Neutrophil (primary cell): ENCODE measurements at regions not wholly inside any gene's neighbourhood (a gene's known extent, or its start where the extent isn't known, plus 50 kb on each side); places are given as distances from the start of the nearest gene placed in this dataset.

Source experiments
- H3K27ac ChIP-seq: fragments of 200-600 bp; sonication (generic); 2 replicates; pipeline ENCODE4 v1.5.1; 2016; ENCODE audit warnings: mild to moderate bottlenecking, moderate library complexity
- H3K27me3 ChIP-seq: fragments of 200-600 bp; sonication (generic); 2 replicates; pipeline ENCODE4 v1.6.0; 2016; ENCODE audit warnings: mild to moderate bottlenecking
- H3K36me3 ChIP-seq: fragments of 200-600 bp; sonication (generic); 2 replicates; pipeline ENCODE4 v1.5.1; 2017
- H3K4me1 ChIP-seq, 2 experiments: fragments of 200-600 bp in 1 of 2; sonication (generic) in 1 of 2; 1 replicate in 1 of 2; 2 replicates in 1 of 2; pipeline versions ENCODE4 v1.5.1 to v1.6.1; 2013 to 2016; ENCODE audit warnings: low read depth in 1 of 2, low read length in 1 of 2, mild to moderate bottlenecking in 1 of 2, moderate library complexity in 1 of 2; ENCODE audit not compliant: control insufficient read depth in 1 of 2, insufficient read depth in 1 of 2
- H3K4me3 ChIP-seq, 2 experiments: fragments of 200-600 bp in 1 of 2; sonication (generic) in 1 of 2; 1 replicate in 1 of 2; 2 replicates in 1 of 2; pipeline ENCODE4 v1.5.1; 2013 to 2016; ENCODE audit warnings: low read depth in 1 of 2, low read length in 1 of 2, mild to moderate bottlenecking in 1 of 2, moderate library complexity in 1 of 2
- H3K9me3 ChIP-seq: fragments of 200-600 bp; sonication (generic); 2 replicates; pipeline ENCODE4 v1.5.1; 2016
- TF ChIP-seq, protein P1 (sequence below): fragments of 200-600 bp; sonication (generic); IDR thresholded peaks from 2 replicates; pipeline ENCODE4 v1.5.1; 2016; ENCODE audit warnings: antibody characterized with exemption

GRCh38 chr4:81757691-81758090 lies 286.0 kb upstream of the RASGEF1B start:
- Histone ChIP-seq H3K4me3 (no peak overlapping the region), H3K27me3 (no peaks in the 10 kb centered on the region), H3K27ac (no peak overlapping the region), H3K9me3 (no peaks in the 10 kb centered on the region), H3K36me3 (no peaks in the 10 kb centered on the region), H3K4me1 (no peaks in the 10 kb centered on the region)
- TF ChIP-seq, protein P1, sequence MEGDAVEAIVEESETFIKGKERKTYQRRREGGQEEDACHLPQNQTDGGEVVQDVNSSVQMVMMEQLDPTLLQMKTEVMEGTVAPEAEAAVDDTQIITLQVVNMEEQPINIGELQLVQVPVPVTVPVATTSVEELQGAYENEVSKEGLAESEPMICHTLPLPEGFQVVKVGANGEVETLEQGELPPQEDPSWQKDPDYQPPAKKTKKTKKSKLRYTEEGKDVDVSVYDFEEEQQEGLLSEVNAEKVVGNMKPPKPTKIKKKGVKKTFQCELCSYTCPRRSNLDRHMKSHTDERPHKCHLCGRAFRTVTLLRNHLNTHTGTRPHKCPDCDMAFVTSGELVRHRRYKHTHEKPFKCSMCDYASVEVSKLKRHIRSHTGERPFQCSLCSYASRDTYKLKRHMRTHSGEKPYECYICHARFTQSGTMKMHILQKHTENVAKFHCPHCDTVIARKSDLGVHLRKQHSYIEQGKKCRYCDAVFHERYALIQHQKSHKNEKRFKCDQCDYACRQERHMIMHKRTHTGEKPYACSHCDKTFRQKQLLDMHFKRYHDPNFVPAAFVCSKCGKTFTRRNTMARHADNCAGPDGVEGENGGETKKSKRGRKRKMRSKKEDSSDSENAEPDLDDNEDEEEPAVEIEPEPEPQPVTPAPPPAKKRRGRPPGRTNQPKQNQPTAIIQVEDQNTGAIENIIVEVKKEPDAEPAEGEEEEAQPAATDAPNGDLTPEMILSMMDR: no peak

DNA sequence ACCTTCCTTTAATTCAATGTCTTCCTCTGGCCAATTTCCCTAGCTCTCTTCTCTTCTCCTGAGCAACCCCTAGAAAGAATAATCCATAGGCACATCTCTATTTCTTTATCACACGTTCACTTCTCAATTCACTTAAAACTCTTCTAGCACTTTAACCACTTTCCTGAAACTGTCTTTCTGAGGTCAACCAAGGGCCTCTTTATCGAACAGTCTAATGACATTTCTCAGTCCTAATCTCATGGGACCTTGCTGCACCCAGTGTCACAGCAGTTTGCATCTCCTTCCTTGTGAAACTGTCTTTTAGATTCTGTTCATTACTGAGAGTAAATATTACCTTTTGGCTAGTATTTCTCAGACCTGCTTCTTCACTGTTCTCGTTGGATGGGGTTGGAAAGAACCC lies 285.3 kb upstream of the RASGEF1B start:
- Histone ChIP-seq H3K4me1 (no peaks in the 10 kb centered on the region), H3K36me3 (no peaks in the 10 kb centered on the region), H3K9me3 (no peaks in the 10 kb centered on the region), H3K27ac (no peak overlapping the region), H3K27me3 (no peaks in the 10 kb centered on the region), H3K4me3 (no peak overlapping the region)
- TF ChIP-seq, protein P1: no peak

DNA sequence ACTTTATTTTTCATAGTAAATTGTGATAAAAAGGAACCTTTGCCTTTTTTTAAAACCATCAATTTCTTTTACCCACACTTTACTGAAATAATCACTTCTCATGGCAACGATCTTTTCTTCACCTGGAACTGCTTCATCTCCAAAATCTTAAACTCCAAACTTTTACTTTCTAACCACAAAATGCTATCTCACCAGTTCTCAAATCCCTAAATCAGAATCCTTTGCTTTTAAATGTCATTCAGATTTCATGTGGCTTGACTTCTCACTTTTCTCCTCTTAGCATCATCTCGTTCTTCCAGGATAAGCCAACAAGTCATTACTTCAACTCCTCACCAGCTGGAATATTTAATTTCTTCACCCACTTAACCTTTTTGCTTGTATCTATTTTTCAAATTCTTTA lies 284.3 kb upstream of the RASGEF1B start:
- H3K36me3 ChIP-seq: no peaks in the 10 kb centered on the region

GRCh38 chr4:81754169-81754568 lies 282.5 kb upstream of the RASGEF1B start:
- Histone ChIP-seq H3K27ac (no peak overlapping the region), H3K4me3 (no peak overlapping the region), H3K36me3 (no peaks in the 10 kb centered on the region), H3K27me3 (no peaks in the 10 kb centered on the region), H3K9me3 (no peaks in the 10 kb centered on the region), H3K4me1 (peaks cover 4 to 8% of the 10 kb centered on the region in 2 experiments)
- TF ChIP-seq, protein P1: no peak

More for the DNA sequence above, 284.3 kb upstream of the RASGEF1B start:
- H3K27me3 ChIP-seq: no peaks in the 10 kb centered on the region
- H3K9me3 ChIP-seq: no peaks in the 10 kb centered on the region
- H3K4me3 ChIP-seq: no peak overlapping the region
- no peak overlapping the region for H3K27ac ChIP-seq
- H3K4me1 ChIP-seq: no peaks in the 10 kb centered on the region
- TF ChIP-seq, protein P1: no peak

DNA sequence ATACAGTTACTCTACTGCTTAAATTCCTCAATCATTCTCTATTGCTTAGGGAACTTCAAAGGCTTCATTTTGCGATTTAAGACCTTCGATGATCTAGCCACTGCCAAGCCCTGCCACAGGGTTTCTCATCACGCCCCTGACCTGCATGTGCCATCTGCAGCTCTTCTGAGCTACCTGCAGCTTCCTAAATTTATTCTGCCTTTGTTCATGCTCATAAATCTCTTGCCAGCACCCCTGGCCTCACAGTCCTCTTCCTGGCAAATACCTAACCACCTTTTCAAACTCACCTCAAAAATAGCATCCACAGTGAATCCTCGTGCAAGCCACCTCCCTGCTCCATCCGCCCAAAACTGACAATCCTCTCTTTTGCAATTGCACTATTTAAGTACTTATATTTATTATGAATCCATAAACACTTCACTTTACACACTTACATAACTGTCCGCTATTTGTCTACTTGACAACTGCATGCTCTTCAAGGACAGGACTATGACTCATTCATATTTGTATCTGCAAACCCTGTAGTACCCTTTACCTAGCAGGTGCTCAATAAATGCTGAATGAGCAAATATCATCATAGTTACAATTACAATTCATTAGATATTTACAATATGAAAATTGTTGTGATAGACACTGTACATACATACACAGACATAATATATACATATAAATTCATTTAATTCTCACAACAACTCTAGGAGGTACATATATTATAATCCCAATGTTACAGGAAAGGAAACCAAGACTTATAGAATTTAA lies 280.0 kb upstream of the RASGEF1B start:
- TF ChIP-seq, protein P1: no peak
- H3K36me3 ChIP-seq: no peaks in the 10 kb centered on the region
- H3K9me3 ChIP-seq: no peaks in the 10 kb centered on the region
- no peak overlapping the region for H3K27ac ChIP-seq
- H3K4me1 ChIP-seq: peaks cover 4 to 8% of the 10 kb centered on the region in 2 experiments
- no peak overlapping the region for H3K4me3 ChIP-seq
- H3K27me3 ChIP-seq: no peaks in the 10 kb centered on the region
